ENCODE measurements at regions not wholly inside any gene's neighbourhood (a gene's known extent, or its start where the extent isn't known, plus 50 kb on each side); places are given as distances from the start of the nearest gene placed in this dataset.
"Not testable (repeated sequence)": the region's sequence is repeated elsewhere in the genome, so short reads cannot be mapped to it uniquely, and the experiment has no call there.

GRCh38 chr6:84867521-84867920 is 103.1 kb upstream of the TBX18 start:
- Mint-ChIP-seq H3K4me1 (no peaks in the 10 kb centered on the region), H3K4me3 (no peak overlapping the region), H3K36me3 (ENCODE audit: low read depth) (no peaks in the 10 kb centered on the region), H3K9me3 (no peaks in the 10 kb centered on the region), H3K27ac (no peak overlapping the region), H3K27me3 (ENCODE audit: low read depth) (no peaks in the 10 kb centered on the region)
- TF ChIP-seq CTCF (IDR thresholded peaks at IDR 0.05; ENCODE audit: unreplicated experiment in 3 of 3) = no peak

GRCh38 chr6:84866715-84867114 is 102.3 kb upstream of the TBX18 start:
- H3K36me3 Mint-ChIP-seq (ENCODE audit: low read depth) = no peaks in the 10 kb centered on the region
- H3K27me3 Mint-ChIP-seq (ENCODE audit: low read depth) = no peaks in the 10 kb centered on the region
- H3K27ac Mint-ChIP-seq = no peak overlapping the region
- H3K9me3 Mint-ChIP-seq = no peaks in the 10 kb centered on the region
- no peak overlapping the region for H3K4me3 Mint-ChIP-seq
- H3K4me1 Mint-ChIP-seq = no peaks in the 10 kb centered on the region
- no peak for TF ChIP-seq CTCF (IDR thresholded peaks at IDR 0.05; ENCODE audit: unreplicated experiment in 3 of 3)

GRCh38 chr6:84865372-84865771 is 101.0 kb upstream of the TBX18 start:
- H3K36me3 Mint-ChIP-seq (ENCODE audit: low read depth); H3K4me1 Mint-ChIP-seq; H3K27me3 Mint-ChIP-seq (ENCODE audit: low read depth); H3K9me3 Mint-ChIP-seq; H3K4me3 Mint-ChIP-seq; H3K27ac Mint-ChIP-seq: not testable (repeated sequence)

- H3K4me1 Mint-ChIP-seq = no peaks in the 10 kb centered on the region
- no peaks in the 10 kb centered on the region for H3K9me3 Mint-ChIP-seq
- H3K36me3 Mint-ChIP-seq (ENCODE audit: low read depth) = no peaks in the 10 kb centered on the region
Measured at GRCh38 chr6:84862843-84863242, 98.4 kb upstream of the TBX18 start.

GRCh38 chr6:84860920-84861319 is 96.5 kb upstream of the TBX18 start:
- Mint-ChIP-seq H3K36me3 (ENCODE audit: low read depth) (no peaks in the 10 kb centered on the region), H3K27ac (no peak overlapping the region), H3K4me1 (no peaks in the 10 kb centered on the region), H3K27me3 (ENCODE audit: low read depth) (peaks cover 4% of the 10 kb centered on the region), H3K4me3 (no peak overlapping the region), H3K9me3 (no peaks in the 10 kb centered on the region)
- no peak for TF ChIP-seq CTCF (IDR thresholded peaks at IDR 0.05; ENCODE audit: unreplicated experiment in 3 of 3)

More at GRCh38 chr6:84862843-84863242, 98.4 kb upstream of the TBX18 start:
- H3K4me3 Mint-ChIP-seq = no peak overlapping the region
- H3K27ac Mint-ChIP-seq = no peak overlapping the region
- no peaks in the 10 kb centered on the region for H3K27me3 Mint-ChIP-seq (ENCODE audit: low read depth)
- no peak for TF ChIP-seq CTCF (IDR thresholded peaks at IDR 0.05; ENCODE audit: unreplicated experiment in 3 of 3)

GRCh38 chr6:84860509-84860908 is 96.1 kb upstream of the TBX18 start:
- Mint-ChIP-seq H3K4me3 (no peak overlapping the region), H3K4me1 (no peaks in the 10 kb centered on the region)

More at GRCh38 chr6:84860509-84860908, 96.1 kb upstream of the TBX18 start:
- Mint-ChIP-seq H3K27ac (no peak overlapping the region), H3K27me3 (ENCODE audit: low read depth) (peaks cover 4% of the 10 kb centered on the region), H3K9me3 (no peaks in the 10 kb centered on the region), H3K36me3 (ENCODE audit: low read depth) (no peaks in the 10 kb centered on the region)
- TF ChIP-seq CTCF (IDR thresholded peaks at IDR 0.05; ENCODE audit: unreplicated experiment in 3 of 3) = no peak

All from nephron (organoid).